ENCODE measurements at regions not wholly inside any gene's neighbourhood (a gene's known extent, or its start where the extent isn't known, plus 50 kb on each side); places are given as distances from the start of the nearest gene placed in this dataset.

DNA sequence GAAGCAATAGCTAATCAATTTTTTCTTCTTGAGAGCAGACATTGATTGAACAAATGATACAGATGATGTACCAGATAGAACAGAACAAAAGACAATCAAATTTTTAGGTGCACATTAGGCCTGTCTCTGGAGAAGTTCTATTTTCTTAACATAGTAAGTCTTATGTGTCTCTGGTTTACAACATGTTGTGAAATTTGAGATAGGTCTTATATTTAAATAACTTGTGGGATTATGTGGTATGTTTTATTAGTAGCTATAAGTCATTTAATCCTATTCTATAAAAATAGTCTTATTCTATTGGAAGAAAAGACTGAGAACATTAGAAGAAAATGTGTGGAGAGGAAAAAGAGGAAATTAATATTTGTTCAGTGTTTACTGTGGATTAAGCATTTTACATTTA, 358.0 kb downstream of the ATP23 start:
- TF ChIP-seq, protein P1, sequence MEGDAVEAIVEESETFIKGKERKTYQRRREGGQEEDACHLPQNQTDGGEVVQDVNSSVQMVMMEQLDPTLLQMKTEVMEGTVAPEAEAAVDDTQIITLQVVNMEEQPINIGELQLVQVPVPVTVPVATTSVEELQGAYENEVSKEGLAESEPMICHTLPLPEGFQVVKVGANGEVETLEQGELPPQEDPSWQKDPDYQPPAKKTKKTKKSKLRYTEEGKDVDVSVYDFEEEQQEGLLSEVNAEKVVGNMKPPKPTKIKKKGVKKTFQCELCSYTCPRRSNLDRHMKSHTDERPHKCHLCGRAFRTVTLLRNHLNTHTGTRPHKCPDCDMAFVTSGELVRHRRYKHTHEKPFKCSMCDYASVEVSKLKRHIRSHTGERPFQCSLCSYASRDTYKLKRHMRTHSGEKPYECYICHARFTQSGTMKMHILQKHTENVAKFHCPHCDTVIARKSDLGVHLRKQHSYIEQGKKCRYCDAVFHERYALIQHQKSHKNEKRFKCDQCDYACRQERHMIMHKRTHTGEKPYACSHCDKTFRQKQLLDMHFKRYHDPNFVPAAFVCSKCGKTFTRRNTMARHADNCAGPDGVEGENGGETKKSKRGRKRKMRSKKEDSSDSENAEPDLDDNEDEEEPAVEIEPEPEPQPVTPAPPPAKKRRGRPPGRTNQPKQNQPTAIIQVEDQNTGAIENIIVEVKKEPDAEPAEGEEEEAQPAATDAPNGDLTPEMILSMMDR (IDR thresholded peaks at IDR 0.05; ENCODE audit: low read depth, low read length, poor library complexity, severe bottlenecking), result no peak
- no peak for TF ChIP-seq EZH2phosphoT487 (IDR thresholded peaks at IDR 0.05; ENCODE audit: borderline replicate concordance, low read length)

Data from DOHH2 (cell line).